Loucy (cell line): ENCODE measurements at regions not wholly inside any gene's neighbourhood (a gene's known extent, or its start where the extent isn't known, plus 50 kb on each side); places are given as distances from the start of the nearest gene placed in this dataset.

ENCODE experiments used
- H2AFZ ChIP-seq: fragments of 200-600 bp; sonication (generic); 2 replicates; pipeline ENCODE4 v1.6.0; 2016; ENCODE audit warnings: antibody characterized with exemption, mild to moderate bottlenecking, low read length, moderate library complexity
- H3F3A ChIP-seq: fragments of 200-600 bp; 2 replicates; pipeline ENCODE4 v1.6.0; 2016; ENCODE audit warnings: antibody characterized with exemption, low read depth, mild to moderate bottlenecking
- H3K27me3 ChIP-seq: fragments of 200-600 bp; sonication (generic); 2 replicates; pipeline ENCODE4 v1.6.1; 2014; ENCODE audit warnings: low read length, mild to moderate bottlenecking; ENCODE audit not compliant: insufficient read depth, poor library complexity, severe bottlenecking
- H3K36me3 ChIP-seq: fragments of 200-600 bp; sonication (generic); 2 replicates; pipeline ENCODE4 v1.6.1; 2016; ENCODE audit warnings: low read length; ENCODE audit not compliant: insufficient read depth
- H3K4me1 ChIP-seq: fragments of 200-600 bp; sonication (generic); 2 replicates; pipeline ENCODE4 v1.5.1; 2014; ENCODE audit warnings: low read length, mild to moderate bottlenecking; ENCODE audit not compliant: insufficient read depth, poor library complexity, severe bottlenecking
- H3K4me2 ChIP-seq: fragments of 200-600 bp; sonication (generic); 2 replicates; pipeline ENCODE4 v1.6.0; 2014; ENCODE audit warnings: antibody characterized with exemption, low read length, low read depth, mild to moderate bottlenecking; ENCODE audit not compliant: poor library complexity, severe bottlenecking
- H3K4me3 ChIP-seq: fragments of 200-600 bp; sonication (generic); 2 replicates; pipeline ENCODE4 v1.5.1; 2014; ENCODE audit warnings: low read length, mild to moderate bottlenecking, mixed read lengths; ENCODE audit not compliant: poor library complexity, severe bottlenecking
- H3K79me2 ChIP-seq: fragments of 200-600 bp; sonication (generic); 2 replicates; pipeline ENCODE4 v1.6.1; 2014; ENCODE audit warnings: low read length; ENCODE audit not compliant: insufficient read depth
- H3K9ac ChIP-seq: fragments of 200-600 bp; sonication (generic); 2 replicates; pipeline ENCODE4 v1.6.0; 2014; ENCODE audit warnings: mild to moderate bottlenecking, low read depth, low read length, moderate library complexity; ENCODE audit not compliant: poor library complexity, severe bottlenecking
- H3K9me2 ChIP-seq: fragments of 200-600 bp; sonication (generic); replicated peaks from 2 replicates; pipeline ENCODE4 v1.6.1; 2016; ENCODE audit warnings: low read depth, low read length, mixed read lengths
- H3K9me3 ChIP-seq: fragments of 200-600 bp; sonication (generic); 2 replicates; pipeline ENCODE4 v1.6.1; 2014; ENCODE audit warnings: mild to moderate bottlenecking, antibody characterized with exemption, low read length, low read depth; ENCODE audit not compliant: insufficient read depth
- H4K20me1 ChIP-seq: fragments of 200-600 bp; sonication (generic); 2 replicates; pipeline ENCODE4 v1.6.0; 2014; ENCODE audit warnings: antibody characterized with exemption, low read length, mild to moderate bottlenecking; ENCODE audit not compliant: insufficient read depth, poor library complexity, severe bottlenecking
- CTCF ChIP-seq: fragments of 200-600 bp; sonication (generic); conservative IDR thresholded peaks from 2 replicates; pipeline ENCODE4 v1.5.1; 2014; ENCODE audit warnings: mild to moderate bottlenecking, antibody characterized with exemption, low read length
- EZH2phosphoT487 ChIP-seq: fragments of 200-600 bp; IDR thresholded peaks from 2 replicates; pipeline ENCODE4 v1.6.1; 2018; ENCODE audit warnings: antibody characterized with exemption, mild to moderate bottlenecking, moderate library complexity, borderline replicate concordance

- no peaks in the 10 kb centered on the region for H3K9me2 ChIP-seq
- H3K4me2 ChIP-seq: no peak overlapping the region
- no peak for TF ChIP-seq EZH2phosphoT487
- H2AFZ ChIP-seq: no peak overlapping the region
- no peaks in the 10 kb centered on the region for H3K36me3 ChIP-seq
- H3K79me2 ChIP-seq: no peaks in the 10 kb centered on the region
- no peak overlapping the region for H3K4me3 ChIP-seq
- H3F3A ChIP-seq: no peaks in the 10 kb centered on the region
- H3K4me1 ChIP-seq: peaks cover 7% of the 10 kb centered on the region
- no peak overlapping the region for H3K9ac ChIP-seq
- no peaks in the 10 kb centered on the region for H3K27me3 ChIP-seq
- no peaks in the 10 kb centered on the region for H4K20me1 ChIP-seq
- H3K9me3 ChIP-seq: no peaks in the 10 kb centered on the region
Observed at GRCh38 chr5:57067597-57067924, 106.3 kb upstream of the GPBP1 start.

DNA sequence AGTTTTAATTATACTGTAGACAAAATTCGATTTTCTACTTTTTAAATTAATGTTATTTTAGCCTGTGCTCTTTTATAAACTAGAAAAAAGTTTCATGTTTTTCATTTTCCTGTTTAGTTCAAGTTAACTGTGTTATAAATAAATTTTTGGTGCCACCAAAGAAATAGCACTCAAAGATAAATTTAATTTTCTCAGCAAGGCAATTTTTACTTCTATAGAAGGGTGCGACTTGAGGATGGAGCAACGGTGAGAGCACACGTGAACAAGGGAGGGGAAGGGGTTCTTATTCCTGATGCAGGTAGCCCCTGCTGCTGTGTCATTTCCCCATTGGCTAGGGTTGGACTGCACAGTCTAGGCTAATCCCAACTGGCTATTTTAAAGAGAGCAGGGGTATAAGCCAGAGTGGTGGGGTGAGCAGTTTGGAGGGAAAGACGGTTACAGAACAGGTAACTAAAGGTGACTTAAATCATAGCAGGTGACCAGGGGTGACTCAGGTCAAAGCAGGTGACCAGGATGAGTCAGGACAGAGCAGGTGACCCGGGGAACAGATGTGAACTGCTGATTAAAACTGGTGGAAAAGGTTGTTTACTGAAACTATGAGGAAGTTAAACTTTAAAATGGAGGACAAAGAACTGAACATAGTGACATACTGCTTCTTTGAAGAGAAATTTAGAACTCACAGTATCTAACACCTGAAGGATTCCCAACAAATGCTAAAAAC lies 104.6 kb upstream of the GPBP1 start:
- H3K9me2 ChIP-seq: no peaks in the 10 kb centered on the region
- H3K4me1 ChIP-seq: peaks cover 7% of the 10 kb centered on the region
- no peaks in the 10 kb centered on the region for H3F3A ChIP-seq
- H3K9me3 ChIP-seq: no peaks in the 10 kb centered on the region
- TF ChIP-seq CTCF: no peak
- no peak for TF ChIP-seq EZH2phosphoT487
- no peaks in the 10 kb centered on the region for H3K27me3 ChIP-seq
- H3K79me2 ChIP-seq: no peaks in the 10 kb centered on the region
- no peak overlapping the region for H3K9ac ChIP-seq
- no peak overlapping the region for H3K4me2 ChIP-seq
- no peak overlapping the region for H2AFZ ChIP-seq
- no peaks in the 10 kb centered on the region for H4K20me1 ChIP-seq
- no peaks in the 10 kb centered on the region for H3K36me3 ChIP-seq
- H3K4me3 ChIP-seq: no peak overlapping the region

- no peak overlapping the region for H2AFZ ChIP-seq
- H4K20me1 ChIP-seq: no peaks in the 10 kb centered on the region
- no peaks in the 10 kb centered on the region for H3K79me2 ChIP-seq
- no peaks in the 10 kb centered on the region for H3K9me3 ChIP-seq
- no peak overlapping the region for H3K9ac ChIP-seq
- peaks cover 2% of the 10 kb centered on the region for H3K4me1 ChIP-seq
- TF ChIP-seq CTCF (no peak), EZH2phosphoT487 (no peak)
- H3K36me3 ChIP-seq: no peaks in the 10 kb centered on the region
- H3K4me2 ChIP-seq: no peak overlapping the region
- no peaks in the 10 kb centered on the region for H3F3A ChIP-seq
- H3K4me3 ChIP-seq: no peak overlapping the region
- H3K27me3 ChIP-seq: no peaks in the 10 kb centered on the region
- no peaks in the 10 kb centered on the region for H3K9me2 ChIP-seq
Observed at GRCh38 chr5:57072218-57072892, 101.5 kb upstream of the GPBP1 start.
